Transverse colon (tissue), 3 donors: ENCODE measurements at regions not wholly inside any gene's neighbourhood (a gene's known extent, or its start where the extent isn't known, plus 50 kb on each side); places are given as distances from the start of the nearest gene placed in this dataset.

ENCODE experiments used
- EP300 ChIP-seq: sonication (generic); formaldehyde crosslinking; IDR thresholded peaks from one replicate; pipeline ENCODE4 v1.6.1; 2017; ENCODE audit warnings: antibody characterized with exemption, low read depth
- POLR2AphosphoS5 ChIP-seq, 3 donors: sonication (generic); formaldehyde crosslinking; IDR thresholded peaks; one replicate each; pipeline ENCODE4 v1.6.1; 2016; ENCODE audit warnings: antibody characterized with exemption in 3 of 3

DNA sequence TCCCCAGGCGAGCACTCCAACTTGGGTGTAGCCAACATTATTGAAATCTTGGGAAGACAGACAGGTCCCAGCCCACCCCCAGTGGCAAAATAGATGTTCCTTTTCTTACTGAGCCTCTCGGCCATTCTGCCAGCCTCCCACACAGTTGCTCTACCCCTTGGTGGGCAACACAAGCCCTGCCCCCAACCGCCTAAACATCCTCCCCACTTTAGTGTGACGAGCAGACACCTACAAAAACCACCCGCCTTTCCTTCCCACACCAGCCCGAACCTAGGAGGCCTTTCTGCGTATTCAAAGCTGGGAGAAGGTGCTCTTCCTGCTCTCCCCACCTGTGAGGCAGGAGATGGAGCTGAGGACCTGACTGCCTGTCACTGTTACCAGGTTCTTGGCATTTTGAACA is 58.6 kb upstream of the CAB39 start:
- TF ChIP-seq POLR2AphosphoS5 (IDR thresholded peaks at IDR 0.05), result no peak
- TF ChIP-seq EP300, result no peak
